Esophagus squamous epithelium (tissue), 4 donors: ENCODE measurements at regions not wholly inside any gene's neighbourhood (a gene's known extent, or its start where the extent isn't known, plus 50 kb on each side); places are given as distances from the start of the nearest gene placed in this dataset.

Experiments used
- CTCF ChIP-seq, 6 experiments: fragments of 450-650 bp in 4 of 6; fragments of 200-600 bp in 2 of 6; sonication (generic) in 2 of 6; IDR thresholded peaks; one replicate each; pipeline ENCODE4 v1.5.1; 2016 to 2019; ENCODE audit warnings: antibody characterized with exemption in 6 of 6, mild to moderate bottlenecking in 4 of 6, moderate library complexity in 4 of 6
- POLR2A ChIP-seq, 4 donors: fragments of 450-650 bp; IDR thresholded peaks; one replicate each; pipeline ENCODE4 v1.6.1; 2017; ENCODE audit warnings: antibody characterized with exemption in 4 of 4, mild to moderate bottlenecking in 4 of 4, moderate library complexity in 3 of 4

DNA sequence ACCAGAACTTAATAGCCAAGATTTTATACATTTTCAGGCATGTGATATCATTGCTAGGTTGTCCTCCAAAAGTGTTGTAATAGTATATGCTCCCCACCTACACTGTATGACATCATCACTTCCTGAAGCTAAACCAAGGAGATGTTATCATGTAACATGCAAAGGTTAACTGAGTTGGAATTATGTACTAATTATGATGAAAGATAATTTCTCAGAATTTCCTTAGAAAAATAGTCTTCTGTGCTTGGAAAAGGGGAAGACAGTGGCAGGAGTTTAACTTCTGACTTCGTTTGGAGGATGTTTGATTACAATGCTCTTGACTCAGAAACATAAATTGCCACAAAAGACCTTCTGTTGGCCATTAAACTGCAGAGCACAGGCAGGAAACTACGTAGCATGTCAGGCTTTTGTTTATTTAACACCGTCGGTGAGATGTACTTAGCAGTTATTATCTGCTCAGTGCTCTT lies 83.6 kb upstream of the GUCY1A1 start:
- TF ChIP-seq POLR2A (IDR thresholded peaks at IDR 0.05): no peak
- TF ChIP-seq CTCF (IDR thresholded peaks at IDR 0.05): no peak
